NCI-H226 (cell line): ENCODE measurements at regions not wholly inside any gene's neighbourhood (a gene's known extent, or its start where the extent isn't known, plus 50 kb on each side); places are given as distances from the start of the nearest gene placed in this dataset.
"Not testable (repeated sequence)": the region's sequence is repeated elsewhere in the genome, so short reads cannot be mapped to it uniquely, and the experiment has no call there.

Experiments used
- DNase-seq: peaks from one replicate; pipeline ENCODE4 v3.0.0-alpha.2; 2015

DNA sequence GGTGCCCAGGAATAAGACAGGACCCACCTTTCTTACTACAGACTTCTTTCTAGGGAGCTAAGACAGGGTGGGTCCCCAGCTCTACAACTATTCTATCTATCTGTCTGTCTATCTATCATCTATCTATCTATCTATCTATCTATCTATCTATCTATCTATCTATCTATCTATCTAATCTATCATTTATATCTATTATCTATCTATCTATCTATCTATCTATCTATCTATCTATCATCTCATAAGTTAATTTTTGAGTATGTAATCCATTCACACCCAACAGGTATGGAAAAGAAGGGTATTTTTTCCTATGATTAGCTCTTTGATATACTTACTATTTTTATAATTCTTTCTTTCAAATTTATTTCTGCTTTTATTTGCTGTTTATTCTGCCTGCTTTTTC lies 55.9 kb downstream of the BAMBI start:
- DNase-seq, result no peak

DNA sequence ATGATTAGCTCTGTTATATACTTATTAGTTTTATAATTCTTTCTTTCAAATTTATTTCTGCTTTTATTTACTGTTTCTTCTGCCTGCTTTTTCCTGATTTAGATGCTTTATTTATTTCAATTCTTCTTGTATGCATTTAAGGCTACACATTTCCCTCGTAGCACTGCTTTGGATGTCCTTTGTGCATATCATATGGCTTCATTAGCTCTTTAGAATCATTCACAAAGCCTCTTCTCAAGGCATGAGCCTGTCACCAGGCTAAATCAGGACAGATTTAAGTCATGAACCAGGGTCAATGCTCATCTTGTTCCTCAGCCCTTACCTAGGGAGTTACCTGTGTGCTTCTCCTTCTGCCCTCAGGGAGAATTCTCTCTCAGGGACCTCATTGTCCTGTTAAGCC lies 56.3 kb downstream of the BAMBI start:
- DNase-seq, result no peak

DNA sequence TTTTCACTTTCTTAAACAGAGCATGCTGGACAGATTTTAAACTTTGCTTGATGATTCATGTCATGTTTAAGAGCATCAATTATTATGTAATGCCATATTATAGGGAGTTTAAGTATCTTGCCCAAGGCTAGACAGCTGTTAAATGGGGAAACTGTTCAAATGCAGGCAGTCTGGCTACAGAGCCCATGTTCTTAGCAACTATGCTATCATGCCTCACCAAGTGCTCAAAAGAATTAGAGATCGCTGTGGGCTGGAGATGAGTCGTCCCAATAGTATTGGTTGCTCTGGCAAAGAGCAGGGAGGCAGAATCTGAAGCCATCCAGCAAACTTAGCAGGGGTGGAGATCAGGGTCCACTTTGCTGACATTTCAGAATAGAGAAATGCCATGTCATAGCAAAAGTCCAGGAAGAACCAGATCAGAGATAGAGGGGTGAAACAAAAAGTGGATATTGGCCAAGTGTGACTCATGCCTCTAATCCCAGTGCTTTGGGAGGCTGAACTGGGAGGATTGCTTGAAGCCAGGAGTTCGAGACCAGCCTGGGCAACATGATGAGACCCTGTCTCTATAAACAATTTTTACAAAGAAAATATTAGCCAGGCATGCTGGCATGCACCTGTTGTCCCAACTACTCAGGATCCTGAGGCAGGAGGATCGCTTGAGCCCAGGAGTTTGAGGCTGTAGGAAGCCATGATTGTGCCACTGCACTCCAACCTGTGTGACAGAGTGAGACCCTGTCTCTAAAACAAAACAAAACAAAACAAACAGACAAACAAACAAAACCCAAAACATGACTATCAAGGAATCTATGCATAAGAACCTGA lies 57.8 kb downstream of the BAMBI start:
- DNase-seq, result peak; percentile 95

DNA sequence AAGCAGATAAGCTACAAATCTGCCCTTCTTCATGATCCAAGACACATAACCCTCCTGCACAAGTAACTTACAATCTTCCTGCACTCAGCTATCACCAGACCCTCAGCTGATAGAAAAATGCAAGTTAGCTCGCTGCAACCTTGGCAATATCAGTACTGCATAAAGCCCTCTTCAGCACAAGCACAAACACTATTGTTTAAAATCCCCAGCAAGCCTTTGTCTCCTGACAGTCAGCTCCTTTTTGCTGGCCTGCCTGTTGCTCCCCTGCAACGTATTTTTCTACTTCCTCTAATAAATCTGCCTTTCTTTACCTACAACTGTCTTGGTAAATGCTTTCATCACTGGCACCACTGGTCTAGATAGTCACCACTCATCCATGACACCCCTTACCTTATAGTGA lies 59.8 kb downstream of the BAMBI start:
- DNase-seq, result no peak

DNA sequence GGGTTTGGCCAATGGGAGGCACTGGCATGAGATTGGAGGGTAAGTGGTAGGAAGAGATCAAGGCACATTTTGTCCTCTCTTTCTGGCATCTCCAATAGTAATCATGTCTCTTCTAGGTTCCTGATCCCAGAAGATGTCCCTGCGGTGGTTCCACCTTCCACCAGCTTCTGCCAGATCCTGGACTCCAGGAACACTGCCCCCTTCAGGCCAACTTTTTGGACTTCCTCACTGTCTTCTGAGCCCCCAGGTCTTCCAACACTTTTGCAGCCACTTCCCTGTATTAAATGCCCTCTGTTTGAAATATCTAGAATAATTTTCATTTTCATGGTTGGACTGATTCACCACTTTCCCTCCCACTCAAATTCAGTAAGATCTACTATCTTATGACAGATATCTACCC lies 60.9 kb downstream of the BAMBI start:
- DNase-seq, result no peak

DNA sequence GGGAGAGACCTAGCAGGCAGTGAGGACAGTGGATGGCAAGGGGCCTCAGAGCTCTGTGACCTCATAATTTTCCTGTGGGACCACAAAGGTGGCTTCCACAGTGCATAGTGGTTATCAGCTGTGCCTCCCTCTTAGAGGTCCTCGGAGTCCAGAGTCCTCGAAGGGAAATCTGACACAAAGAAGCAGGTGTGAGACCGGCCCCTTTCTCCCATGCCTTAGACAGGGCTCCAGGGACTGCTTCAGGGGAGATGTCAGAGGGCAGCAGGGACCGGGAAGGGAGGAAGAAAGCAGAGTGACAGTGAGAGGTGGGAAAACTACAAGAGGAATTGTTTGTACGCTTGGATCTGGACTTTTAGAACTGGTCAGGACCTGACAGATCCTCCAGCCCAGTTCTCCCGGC lies 66.3 kb downstream of the BAMBI start:
- no peak for DNase-seq

DNA sequence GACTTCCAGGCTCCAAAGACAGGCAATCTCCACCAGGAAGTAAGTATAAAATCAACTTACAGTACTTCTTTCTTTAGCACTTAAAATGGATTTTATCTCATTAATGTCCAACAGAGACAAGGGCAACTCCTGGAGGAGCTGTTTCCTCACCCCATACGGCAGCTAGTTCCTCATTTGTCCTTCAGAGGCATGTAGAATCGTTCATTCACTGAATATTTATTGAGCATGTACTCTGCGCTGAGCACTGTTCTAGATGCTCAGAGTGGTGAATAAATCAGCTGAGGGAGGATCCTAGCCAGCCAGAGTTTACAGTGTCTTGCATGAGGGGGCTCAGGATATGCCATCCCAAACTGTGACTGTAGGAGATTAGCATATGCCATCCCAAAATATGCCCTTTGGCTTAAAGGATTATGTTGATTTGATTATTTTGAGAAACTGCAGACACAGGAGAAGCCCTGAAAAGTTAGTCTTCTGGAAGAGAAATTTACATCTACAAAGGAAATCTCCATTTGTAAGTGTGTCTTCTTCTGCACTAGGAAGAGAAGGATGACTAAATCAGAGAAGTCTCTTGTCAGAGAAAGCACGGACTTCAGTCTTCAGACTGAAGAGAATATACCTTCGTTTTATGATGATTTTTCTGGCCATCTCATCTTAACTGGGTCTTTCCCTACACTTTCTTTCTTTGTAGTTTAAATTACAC lies 66.9 kb downstream of the BAMBI start:
- DNase-seq, result no peak

DNA sequence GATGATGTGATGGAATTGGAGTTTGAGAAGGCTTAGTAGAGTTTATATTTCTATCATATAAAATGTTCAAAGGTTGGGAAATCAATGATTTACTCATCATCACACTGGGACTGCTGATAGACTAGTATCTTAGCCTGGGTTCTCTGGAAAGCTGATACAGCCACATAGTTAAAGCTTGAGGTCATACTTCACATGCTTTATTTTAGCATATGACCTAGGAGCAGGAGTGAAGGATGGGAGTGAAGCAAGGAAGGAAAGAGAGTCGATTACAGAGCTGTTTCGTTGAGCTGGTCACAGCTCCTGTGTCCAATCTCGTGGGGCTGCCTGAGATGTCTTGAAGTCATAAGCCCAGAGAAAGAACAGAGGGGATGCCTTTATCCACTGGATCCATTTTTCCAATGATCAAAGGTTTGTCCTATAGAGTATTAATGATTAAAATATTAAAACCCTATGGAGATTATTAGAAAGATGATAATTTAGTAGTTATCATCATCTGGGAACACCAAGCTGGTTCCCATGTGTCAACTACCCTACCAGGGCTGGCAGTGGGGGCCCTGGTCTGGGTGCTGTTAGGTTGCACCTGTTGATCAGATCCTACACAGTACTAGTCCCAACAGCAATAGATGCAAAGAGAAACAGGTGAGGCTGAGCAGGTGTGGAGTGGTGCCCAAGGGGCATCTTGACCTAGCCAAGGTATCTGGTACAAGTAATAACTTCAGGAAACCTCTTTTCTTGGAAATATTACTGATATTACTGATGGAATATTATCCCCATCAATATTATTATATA lies 77.8 kb downstream of the BAMBI start:
- peak; percentile 64 for DNase-seq

DNA sequence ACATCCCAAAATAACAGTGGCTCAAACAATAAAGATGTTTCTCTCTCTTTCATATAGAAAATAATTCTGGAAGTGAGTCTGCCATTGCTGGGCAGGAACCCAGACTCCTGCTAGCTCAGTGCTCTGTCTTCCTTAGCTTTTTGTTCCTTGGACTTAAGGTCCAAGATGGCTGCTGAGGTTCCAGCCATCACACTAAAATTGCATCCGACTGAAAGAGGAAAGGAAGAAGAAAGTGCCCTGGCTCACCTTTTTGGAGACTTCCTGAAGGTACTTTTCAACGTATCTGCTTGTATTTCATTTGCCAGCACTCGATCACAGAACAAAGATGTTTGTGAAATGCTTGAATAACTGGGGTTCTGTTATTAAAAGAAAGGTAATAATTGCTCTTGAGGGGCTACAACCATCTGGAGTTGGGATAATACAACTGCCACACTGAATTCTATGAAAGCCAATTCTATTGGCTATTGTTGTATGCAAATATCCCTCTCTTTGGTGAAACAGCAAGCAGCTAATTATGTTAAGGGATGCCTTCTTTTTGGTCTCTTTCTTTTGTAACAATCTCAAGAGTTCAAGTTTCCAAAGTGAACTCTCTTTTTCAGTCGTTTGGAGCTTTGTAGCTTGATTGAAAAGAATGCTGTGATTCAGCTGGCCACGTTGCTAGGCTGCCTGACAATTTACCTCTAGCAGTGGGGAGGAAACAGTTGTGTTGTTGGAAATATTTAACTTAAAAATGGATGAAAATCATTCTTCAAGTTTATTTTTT lies 83.9 kb downstream of the BAMBI start:
- DNase-seq, result no peak

DNA sequence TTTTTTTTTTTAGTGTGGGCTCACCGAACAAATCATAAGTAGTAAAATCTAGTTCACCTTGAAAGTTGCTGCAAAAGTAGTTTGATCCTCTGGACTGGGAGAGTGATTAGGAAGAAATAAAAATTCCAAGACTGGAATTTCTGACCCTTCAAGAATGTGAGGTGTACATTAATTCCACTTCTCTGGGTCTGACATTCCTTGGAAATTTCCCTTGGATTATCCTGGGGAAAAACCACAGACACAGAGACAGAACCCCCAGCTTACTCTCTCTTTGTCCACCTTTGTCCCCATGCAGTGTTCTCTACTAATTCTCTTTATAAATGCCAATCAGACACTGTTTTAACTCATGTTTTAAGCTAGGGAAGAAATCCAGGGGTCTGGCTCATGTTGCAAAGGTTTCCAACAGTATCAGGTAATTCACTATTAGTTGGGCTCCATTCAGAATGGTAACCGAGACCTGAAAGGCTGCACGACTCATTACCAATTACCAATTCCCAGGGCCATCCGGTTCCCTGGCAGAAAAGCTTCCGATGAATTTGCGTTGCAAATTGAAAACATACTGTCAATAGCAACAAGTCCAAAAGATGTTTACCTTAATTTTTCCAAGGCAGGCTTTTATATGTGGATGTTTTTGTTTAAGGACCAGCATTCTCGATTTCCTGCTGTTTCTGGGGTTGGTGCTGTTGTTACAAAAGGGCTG lies 86.3 kb downstream of the BAMBI start:
- peak; percentile 6 for DNase-seq

DNA sequence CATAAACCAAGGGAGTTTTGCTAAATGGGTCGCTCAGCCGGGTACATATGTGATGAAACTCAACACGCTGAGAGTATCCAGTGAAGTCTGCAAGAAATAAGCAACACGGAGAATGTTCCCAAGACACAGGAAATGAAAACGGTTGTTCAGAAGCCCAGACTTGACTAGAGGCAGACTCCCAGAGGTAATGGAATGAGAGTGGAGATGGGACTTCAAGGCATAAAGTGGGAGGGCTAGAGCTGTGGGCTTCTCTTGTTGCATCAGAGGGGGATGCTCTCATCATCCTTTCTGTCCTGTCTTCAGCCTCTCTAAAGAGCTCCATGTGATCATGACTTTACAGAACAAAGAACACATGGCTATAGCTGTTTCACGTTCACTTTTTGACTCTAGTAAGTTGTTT lies 88.3 kb downstream of the BAMBI start:
- no peak for DNase-seq

DNA sequence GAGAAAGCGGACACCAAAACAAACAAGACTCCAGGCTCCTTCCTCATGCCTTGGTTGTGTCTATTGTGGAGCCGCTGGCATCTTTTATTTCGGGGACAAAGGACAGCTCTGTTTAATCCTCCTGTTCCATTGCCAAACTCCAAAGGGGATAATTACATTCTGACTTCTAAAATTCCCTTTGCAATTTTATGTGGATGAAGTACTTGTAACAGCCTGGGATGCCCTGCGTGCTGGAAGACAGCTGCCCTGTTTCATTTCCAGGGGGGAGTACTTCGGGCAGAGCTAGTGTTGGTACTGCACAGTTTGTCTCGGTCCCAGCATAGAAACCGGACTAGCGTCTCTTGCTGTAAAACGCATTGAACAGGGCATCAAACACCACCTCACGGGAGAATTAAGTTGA lies 90.9 kb downstream of the BAMBI start:
- DNase-seq, result no peak

DNA sequence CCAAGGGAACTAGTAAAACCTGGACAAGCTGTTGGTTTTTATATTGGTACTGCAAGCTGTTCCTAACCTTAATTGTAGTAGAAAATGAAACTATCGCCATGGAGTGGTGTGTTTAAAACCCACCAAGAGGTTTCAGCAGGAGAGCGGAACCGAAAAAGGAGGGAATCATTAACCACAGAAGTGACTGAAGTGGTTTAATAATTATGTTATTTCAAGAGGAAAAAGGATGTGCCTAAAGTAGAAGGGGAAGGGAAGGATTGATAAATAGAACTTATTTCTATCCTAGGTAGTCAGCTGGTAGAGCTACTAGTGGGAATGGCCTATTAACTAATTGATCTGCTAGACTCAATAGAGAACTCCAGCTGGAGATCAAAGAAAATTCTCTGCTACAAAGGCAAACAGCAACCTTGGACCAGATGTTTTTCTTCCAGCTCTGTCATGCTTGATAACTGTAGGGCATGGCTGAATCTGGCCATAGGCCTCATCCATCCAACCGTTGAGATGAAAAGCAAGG lies 91.8 kb downstream of the BAMBI start:
- DNase-seq, result no peak

DNA sequence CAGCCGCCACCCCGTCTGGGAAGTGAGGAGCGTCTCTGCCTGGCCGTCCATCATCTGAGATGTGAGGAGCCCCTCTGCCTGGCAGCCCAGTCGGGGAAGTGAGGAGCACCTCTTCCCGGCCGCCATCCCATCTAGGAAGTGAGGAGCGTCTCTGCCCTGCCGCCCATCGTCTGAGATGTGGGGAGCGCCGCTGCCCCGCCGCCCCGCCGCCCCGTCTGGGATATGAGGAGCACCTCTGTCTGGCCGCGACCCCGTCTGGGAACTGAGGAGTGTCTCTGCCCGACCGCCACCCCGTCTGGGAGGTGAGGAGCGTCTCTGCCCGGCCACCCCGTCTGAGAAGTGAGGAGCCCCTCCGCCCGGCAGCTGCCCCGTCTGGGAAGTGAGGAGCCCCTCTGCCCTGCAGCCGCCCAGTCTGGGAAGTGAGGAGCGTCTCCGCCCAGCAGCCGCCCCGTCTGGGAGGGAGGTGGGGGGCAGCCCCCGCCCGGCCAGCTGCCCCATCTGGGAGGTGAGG lies 94.3 kb downstream of the BAMBI start:
- not testable (repeated sequence) for DNase-seq

DNA sequence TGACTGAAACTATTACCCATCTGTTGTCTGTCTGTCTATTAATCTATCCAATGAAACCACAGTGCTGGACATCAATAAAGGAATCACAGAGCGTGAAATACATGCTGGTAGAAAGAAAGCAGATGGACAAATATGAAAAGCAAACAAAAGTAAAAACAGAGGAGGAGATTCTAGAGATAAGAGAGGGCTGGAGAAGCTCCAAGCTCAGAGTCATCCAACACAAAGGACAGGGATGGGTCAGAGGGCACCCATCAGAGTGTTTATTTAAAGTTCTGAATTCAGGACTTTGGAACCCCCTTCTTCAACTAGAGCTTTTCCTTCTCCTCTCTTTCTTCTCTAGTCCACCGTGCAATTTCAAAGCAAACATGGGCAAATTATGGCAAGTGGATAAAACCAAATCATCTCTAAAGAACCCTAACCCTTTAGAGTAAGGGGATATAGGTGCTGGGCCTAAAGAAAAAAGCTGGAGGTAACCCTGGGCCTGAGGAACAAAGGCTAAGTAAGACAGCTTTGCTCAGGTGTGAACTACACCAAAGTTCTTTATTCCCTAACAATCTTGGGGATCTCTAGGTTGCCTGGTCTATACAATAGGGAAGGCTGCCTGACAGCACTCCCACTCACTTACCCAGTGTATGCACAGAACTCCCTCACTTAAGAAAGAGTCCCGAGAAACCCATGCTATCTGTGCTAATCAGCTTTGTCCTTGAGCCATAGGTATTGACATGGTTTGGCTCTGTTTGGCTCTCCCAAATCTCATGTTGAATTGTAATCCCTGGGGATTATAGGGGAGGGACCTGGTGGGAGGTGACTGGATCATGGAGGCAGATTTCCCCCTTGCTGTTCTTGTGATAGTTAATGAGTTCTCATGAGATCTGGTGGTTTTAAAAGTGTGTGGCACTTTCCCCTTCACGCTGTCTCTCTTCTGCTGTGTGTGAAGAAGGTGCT lies 97.0 kb downstream of the BAMBI start:
- DNase-seq, result no peak

DNA sequence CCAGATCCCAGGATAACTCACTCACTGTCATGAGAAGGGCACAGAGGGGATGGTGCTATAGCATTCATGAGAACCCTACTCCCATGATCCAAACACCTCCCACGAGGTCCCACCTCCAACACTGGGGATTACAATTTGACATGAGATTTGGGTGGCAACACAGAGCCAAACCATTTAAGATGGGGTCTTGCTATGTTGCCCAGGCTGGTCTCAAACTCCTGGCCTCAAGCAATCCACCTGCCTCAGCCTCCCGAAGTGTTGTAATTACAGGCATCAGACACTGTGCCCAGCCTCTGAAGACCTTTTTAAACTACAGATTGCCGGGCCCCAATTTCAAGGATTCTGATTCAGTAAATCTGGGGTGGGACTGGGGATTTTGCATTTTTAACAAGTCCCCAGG lies 98.5 kb downstream of the BAMBI start:
- DNase-seq, result no peak

DNA sequence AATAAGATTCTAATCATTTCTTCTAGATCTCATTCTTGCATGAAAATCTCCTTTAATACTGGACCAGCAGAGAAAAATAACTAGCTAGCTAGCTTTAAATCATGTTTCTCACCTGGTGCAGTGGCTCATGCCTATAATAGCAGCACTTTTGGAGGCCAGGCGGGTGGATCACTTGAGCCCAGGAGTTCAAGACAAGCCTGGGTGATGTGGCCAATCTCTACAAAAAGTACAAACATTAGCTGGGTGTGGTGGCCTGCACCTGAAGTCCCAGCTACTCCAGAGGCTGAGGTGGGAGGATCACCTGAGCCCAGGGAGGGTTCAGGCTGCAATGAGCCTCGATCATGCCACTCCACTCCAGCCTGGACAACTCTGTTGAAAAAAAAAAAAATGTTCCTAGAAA lies 99.2 kb downstream of the BAMBI start:
- DNase-seq, result no peak

DNA sequence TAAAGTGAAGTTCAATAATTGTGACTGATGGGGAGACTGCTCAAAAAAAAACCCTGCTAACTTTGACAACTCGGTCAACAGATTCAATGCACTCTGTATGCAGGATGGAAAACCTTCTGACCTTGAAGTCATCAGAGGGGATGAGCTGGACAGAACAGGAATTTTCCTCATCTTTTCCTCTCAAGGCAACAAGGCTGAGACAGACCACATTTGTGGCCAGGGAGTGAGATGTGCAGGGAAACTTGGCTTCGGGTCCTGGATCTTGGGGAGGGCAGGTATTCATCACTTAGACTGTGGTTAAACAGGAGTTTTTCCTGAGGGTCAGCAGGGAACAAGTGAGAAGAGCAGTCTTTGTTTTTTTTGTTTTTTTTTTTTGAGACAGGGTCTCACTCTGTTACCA lies 100.6 kb downstream of the BAMBI start:
- DNase-seq, result peak; percentile 26

DNA sequence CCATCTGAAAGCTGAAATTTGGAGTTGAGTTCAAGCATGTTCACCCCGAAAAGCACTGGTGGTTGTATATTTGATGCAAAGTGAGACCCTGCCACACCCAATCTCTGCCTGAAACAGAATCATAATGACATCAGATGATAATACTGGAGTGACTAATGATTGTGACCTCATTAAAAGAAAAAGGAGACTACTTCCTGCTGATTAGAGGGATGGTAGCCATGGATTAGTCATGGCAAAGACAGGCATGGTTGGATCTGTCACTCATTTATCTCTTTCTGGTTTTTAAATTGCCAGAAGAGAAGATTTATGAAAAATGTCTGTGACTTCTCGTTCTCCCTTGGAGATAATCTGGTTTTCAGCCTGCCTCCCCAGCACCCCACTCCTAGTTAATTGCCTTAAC lies 101.2 kb downstream of the BAMBI start:
- peak; percentile 64 for DNase-seq

DNA sequence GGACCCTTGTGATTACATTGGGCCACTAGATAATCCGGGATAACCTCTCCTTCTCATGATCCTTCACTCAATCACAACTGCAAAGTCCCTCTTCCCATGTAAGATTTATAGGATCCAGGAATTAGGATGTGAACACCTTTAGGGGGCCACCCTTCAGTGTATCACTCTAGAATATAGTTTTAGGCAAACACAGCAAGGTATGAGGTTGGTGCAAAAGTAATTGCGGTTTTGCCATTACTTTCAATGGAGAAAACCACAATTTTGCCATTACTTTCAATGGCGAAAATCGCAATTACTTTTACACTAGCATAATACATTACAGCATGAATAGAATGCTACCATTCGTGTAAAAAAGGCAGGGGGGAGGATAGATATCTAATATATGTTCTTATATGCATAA lies 104.0 kb downstream of the BAMBI start:
- DNase-seq, result no peak

DNA sequence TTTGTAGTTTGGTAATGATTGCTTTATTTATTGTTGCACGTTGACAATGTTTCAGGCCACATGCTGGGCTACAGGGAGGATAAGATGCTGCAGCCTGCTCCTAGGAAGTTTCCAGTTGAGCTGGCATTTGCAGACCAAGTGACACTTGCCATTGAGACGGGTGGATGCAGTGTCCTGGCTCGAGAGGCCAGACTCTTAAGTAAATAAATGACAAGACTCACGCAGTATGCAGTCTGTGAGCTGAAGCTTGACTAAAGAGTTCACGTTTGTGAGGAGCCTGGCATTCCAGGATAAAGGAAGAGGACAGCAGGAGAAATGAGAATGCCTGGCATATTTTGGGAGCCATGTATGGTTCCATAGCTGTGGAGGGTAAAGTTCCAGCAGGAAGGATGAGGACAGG lies 105.8 kb downstream of the BAMBI start:
- DNase-seq, result no peak
